ENCODE measurements at regions not wholly inside any gene's neighbourhood (a gene's known extent, or its start where the extent isn't known, plus 50 kb on each side); places are given as distances from the start of the nearest gene placed in this dataset.

DNA sequence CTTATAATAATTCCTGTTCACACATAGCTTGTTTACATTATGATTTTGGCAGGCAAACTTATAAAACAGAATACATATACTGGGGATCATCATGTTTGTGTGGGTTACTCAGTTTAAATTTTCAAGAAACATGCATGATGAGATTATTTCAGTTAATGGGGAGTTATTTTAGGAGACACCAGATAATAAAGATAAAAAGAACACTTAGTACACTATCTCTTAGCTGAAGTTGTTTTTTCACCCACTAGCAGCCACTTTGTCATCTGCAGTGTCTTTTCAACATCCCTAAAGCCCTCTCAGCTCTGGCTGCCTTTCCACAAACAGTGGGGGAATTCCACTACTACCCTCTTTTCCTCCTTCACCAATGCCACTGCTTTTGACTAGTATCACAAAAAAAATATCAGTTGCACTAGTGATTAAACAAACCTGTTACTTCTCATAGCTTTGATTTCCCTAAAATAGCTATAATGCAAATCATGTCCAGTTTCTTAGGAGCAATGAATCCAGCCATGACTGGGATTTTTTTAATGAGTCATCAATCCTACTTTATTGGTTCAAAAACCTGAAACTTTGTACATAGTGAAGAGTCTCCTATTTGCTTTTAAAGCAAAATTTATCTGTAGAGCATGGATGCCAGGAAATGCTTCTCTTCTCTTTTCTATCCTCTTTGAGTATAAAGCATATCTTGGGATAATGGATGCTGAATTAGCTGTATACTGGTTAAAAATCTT lies 156.7 kb upstream of the TFPI start:
- H3K9ac ChIP-seq (ENCODE audit: low read depth, low read length) = no peak overlapping the region
- H3K4me3 ChIP-seq (ENCODE audit: low read depth, low read length) = no peak overlapping the region
- H3K27ac ChIP-seq (ENCODE audit: low read depth, low read length) = no peak overlapping the region
- no peaks in the 10 kb centered on the region for H3K27me3 ChIP-seq (ENCODE audit: control insufficient read depth, insufficient read depth, low read length)
- H3K36me3 ChIP-seq (ENCODE audit: control insufficient read depth, insufficient read depth, low read length) = no peaks in the 10 kb centered on the region
- peaks cover 7% of the 10 kb centered on the region for H3K9me3 ChIP-seq (ENCODE audit: control insufficient read depth, insufficient read depth, low read length)
- peaks cover 10% of the 10 kb centered on the region for H3K4me1 ChIP-seq (ENCODE audit: control insufficient read depth, insufficient read depth, low read length)

DNA sequence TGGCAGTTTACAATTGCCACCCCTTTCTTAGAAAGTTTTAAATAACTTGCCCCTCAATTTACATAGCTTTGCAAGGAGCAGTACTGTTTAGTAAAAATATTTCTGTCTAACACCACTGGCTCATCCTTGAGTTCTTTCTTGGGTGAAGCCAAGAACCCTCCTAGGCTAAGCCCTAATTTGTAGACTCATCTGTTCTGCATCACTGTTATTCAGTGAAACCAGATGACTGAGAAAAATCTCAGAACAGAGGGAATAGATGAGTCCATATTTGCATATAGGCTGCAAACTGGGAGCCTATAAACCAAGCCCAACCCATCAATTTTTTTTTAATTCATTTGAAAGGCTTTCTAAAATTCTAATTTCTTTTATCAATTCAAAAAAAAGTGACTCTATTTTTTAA lies 161.4 kb upstream of the TFPI start:
- Histone ChIP-seq H3K9ac (ENCODE audit: low read depth, low read length) (no peak overlapping the region), H3K36me3 (ENCODE audit: control insufficient read depth, insufficient read depth, low read length) (no peaks in the 10 kb centered on the region), H3K27me3 (ENCODE audit: control insufficient read depth, insufficient read depth, low read length) (no peaks in the 10 kb centered on the region), H3K9me3 (ENCODE audit: control insufficient read depth, insufficient read depth, low read length) (peaks cover 11% of the 10 kb centered on the region), H3K27ac (ENCODE audit: low read depth, low read length) (no peak overlapping the region), H3K4me3 (ENCODE audit: low read depth, low read length) (no peak overlapping the region), H3K4me1 (ENCODE audit: control insufficient read depth, insufficient read depth, low read length) (peaks cover 50% of the 10 kb centered on the region)

DNA sequence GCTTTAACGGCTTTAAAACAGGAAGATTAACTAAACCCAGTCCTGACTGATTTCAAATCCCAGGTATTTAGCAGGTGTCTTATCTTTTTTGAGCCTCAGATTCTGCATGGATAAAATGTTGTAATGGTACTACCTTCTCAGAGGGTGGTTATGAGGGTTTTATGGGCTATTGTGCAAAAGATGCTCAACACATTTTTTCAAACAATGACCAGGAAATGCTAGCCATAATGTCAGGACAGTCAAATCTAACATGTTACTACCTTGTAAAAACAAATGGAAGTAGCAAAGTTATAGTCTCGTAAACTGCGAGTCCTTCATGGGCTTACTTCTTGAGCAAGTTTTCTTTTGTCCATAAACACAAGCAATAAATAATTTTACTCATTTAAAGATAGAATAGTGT lies 162.1 kb upstream of the TFPI start:
- Histone ChIP-seq H3K4me1 (ENCODE audit: control insufficient read depth, insufficient read depth, low read length) (peaks cover 50% of the 10 kb centered on the region), H3K27me3 (ENCODE audit: control insufficient read depth, insufficient read depth, low read length) (no peaks in the 10 kb centered on the region), H3K27ac (ENCODE audit: low read depth, low read length) (no peak overlapping the region), H3K9me3 (ENCODE audit: control insufficient read depth, insufficient read depth, low read length) (peaks cover 16% of the 10 kb centered on the region), H3K4me3 (ENCODE audit: low read depth, low read length) (no peak overlapping the region), H3K36me3 (ENCODE audit: control insufficient read depth, insufficient read depth, low read length) (no peaks in the 10 kb centered on the region), H3K9ac (ENCODE audit: low read depth, low read length) (no peak overlapping the region)

DNA sequence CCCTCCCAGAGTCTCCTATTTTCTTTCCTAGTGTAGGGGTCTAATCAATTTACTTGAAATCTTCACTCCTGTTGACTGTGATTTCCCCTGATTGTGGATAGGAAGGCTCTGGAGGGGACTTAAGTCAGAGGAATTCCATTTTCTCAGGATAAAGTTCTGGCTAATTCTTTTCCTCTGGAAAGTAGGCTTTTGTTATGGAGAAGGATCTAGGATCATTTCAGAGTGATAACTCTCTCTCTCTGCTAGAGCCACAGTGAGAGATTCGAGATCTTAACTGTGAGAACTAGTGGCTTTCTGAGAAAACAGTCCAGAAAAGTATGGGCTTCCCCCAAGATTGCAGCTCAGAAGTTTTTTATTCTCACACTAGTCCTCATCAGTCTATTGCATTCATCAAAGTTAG lies 163.9 kb upstream of the TFPI start:
- Histone ChIP-seq H3K9me3 (ENCODE audit: control insufficient read depth, insufficient read depth, low read length) (peaks cover 16% of the 10 kb centered on the region), H3K4me1 (ENCODE audit: control insufficient read depth, insufficient read depth, low read length) (peaks cover 42% of the 10 kb centered on the region), H3K36me3 (ENCODE audit: control insufficient read depth, insufficient read depth, low read length) (no peaks in the 10 kb centered on the region)

DNA sequence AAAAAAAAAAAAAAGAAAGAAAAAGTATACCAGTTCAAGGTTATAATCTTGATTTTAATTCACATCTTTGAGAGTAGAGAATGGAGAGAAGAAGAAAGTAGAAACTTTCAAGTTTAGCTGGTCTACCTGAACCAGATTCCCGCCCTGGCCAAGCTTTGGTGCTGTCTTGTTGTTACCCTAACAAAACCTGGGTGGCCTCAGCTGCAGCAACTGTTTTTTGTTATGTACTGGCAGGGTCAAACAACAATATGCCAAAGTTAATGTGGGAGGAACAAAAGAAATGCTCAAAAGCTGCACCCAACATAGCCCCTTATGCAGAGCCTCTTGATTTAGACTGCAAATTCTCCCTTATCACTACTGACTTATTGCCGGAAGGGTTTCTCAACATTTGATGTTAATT lies 165.3 kb upstream of the TFPI start:
- no peak overlapping the region; the same call in 1 of the 2 replicates for H3K9ac ChIP-seq (ENCODE audit: low read depth, low read length)
- H3K9me3 ChIP-seq (ENCODE audit: control insufficient read depth, insufficient read depth, low read length) = peaks cover 16% of the 10 kb centered on the region
- H3K27me3 ChIP-seq (ENCODE audit: control insufficient read depth, insufficient read depth, low read length) = no peaks in the 10 kb centered on the region
- H3K4me1 ChIP-seq (ENCODE audit: control insufficient read depth, insufficient read depth, low read length) = peaks cover 41% of the 10 kb centered on the region
- peak overlapping the region; percentile 2 for H3K27ac ChIP-seq (ENCODE audit: low read depth, low read length)
- H3K36me3 ChIP-seq (ENCODE audit: control insufficient read depth, insufficient read depth, low read length) = no peaks in the 10 kb centered on the region
- H3K4me3 ChIP-seq (ENCODE audit: low read depth, low read length) = peak overlapping the region; percentile 37; the same call in 1 of the 2 replicates

More for the DNA sequence above, 163.9 kb upstream of the TFPI start:
- H3K27ac ChIP-seq (ENCODE audit: low read depth, low read length) = peak overlapping the region; percentile 27
- no peak overlapping the region; the same call in 1 of the 2 replicates for H3K9ac ChIP-seq (ENCODE audit: low read depth, low read length)
- no peak overlapping the region for H3K4me3 ChIP-seq (ENCODE audit: low read depth, low read length)
- no peaks in the 10 kb centered on the region for H3K27me3 ChIP-seq (ENCODE audit: control insufficient read depth, insufficient read depth, low read length)

DNA sequence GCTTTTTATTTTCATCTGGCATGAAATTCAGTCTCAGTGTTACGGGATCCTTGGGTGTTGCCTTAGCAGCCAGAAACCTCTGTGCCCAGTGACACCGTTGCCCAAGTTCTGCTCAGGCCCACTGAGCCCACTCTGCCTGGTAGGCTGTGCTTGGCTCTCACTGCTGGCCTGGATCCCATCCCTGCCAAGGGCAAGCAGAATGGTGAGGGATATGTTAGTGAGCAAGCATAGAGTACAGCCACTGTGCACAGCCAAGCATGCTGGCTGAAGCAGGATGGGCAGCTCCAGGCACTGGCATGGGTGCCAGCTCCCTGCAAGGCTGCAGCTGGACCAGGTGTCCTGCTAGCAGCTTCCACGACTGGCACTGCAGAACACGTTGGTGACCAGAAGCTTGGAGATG lies 194.7 kb upstream of the TFPI start:
- no peaks in the 10 kb centered on the region for H3K4me1 ChIP-seq (ENCODE audit: control insufficient read depth, insufficient read depth, low read length)
- H3K27me3 ChIP-seq (ENCODE audit: control insufficient read depth, insufficient read depth, low read length) = no peaks in the 10 kb centered on the region
- H3K9ac ChIP-seq (ENCODE audit: low read depth, low read length) = no peak overlapping the region
- H3K27ac ChIP-seq (ENCODE audit: low read depth, low read length) = no peak overlapping the region
- H3K9me3 ChIP-seq (ENCODE audit: control insufficient read depth, insufficient read depth, low read length) = no peaks in the 10 kb centered on the region; the same call in 1 of the 2 replicates
- H3K36me3 ChIP-seq (ENCODE audit: control insufficient read depth, insufficient read depth, low read length) = no peaks in the 10 kb centered on the region
- no peak overlapping the region for H3K4me3 ChIP-seq (ENCODE audit: low read depth, low read length)

DNA sequence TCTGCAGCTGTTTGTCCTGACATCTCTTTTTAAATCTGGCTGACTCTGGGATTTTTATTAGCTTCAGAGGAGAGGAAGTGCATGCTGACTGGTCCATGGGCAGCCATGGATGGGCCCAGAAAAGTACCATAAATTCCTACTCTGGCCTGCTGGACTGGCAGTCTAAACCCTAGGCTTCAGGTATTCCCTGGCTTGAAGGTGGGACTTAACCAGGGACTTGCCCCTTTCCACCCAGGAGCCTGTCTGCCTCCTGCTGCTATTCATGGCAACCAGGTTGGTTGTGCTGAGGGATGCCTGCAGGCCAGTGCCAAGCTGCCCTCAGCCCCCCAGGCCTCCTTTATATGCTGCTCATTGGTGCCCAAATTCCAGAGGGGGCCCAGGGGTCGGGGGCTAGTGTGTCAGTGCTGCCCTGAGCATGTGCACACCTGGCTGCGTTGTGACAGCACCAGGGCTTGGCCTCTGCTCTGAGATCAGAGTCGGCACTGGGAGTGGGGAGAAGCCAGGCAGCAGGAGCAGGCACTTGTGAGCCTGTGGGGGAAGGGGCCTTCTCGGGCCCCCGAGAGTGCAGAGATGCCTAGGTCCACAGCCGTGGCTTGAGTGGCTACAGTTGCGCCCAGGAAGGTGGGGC lies 195.7 kb upstream of the TFPI start:
- H3K27ac ChIP-seq (ENCODE audit: low read depth, low read length) = no peak overlapping the region
- H3K9me3 ChIP-seq (ENCODE audit: control insufficient read depth, insufficient read depth, low read length) = no peaks in the 10 kb centered on the region; the same call in 1 of the 2 replicates
- no peaks in the 10 kb centered on the region for H3K27me3 ChIP-seq (ENCODE audit: control insufficient read depth, insufficient read depth, low read length)
- no peaks in the 10 kb centered on the region for H3K36me3 ChIP-seq (ENCODE audit: control insufficient read depth, insufficient read depth, low read length)
- no peaks in the 10 kb centered on the region for H3K4me1 ChIP-seq (ENCODE audit: control insufficient read depth, insufficient read depth, low read length)
- no peak overlapping the region for H3K9ac ChIP-seq (ENCODE audit: low read depth, low read length)
- H3K4me3 ChIP-seq (ENCODE audit: low read depth, low read length) = no peak overlapping the region

DNA sequence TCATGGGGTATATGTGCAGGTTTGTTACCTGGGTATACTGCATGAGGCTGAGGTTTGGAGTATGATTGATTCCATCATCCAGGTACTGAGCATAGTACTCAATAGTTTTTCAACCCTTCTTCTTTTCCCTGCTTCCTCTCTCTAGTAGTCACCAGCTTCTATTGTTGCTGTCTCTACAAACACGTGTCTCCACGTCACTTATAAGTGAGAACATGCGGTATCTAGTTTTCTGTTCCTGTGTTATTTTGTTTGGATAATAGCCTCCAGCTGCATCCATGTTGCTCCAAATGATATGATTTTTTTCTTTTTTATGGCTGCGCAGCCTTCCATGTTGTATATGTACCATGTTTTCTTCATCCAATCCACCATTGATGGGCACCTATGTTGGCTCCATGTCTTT lies 214.8 kb upstream of the TFPI start:
- no peaks in the 10 kb centered on the region for H3K27me3 ChIP-seq (ENCODE audit: control insufficient read depth, insufficient read depth, low read length)
- H3K9ac ChIP-seq (ENCODE audit: low read depth, low read length) = no peak overlapping the region
- no peaks in the 10 kb centered on the region for H3K9me3 ChIP-seq (ENCODE audit: control insufficient read depth, insufficient read depth, low read length)
- no peak overlapping the region for H3K27ac ChIP-seq (ENCODE audit: low read depth, low read length)
- no peak overlapping the region for H3K4me3 ChIP-seq (ENCODE audit: low read depth, low read length)
- no peaks in the 10 kb centered on the region for H3K4me1 ChIP-seq (ENCODE audit: control insufficient read depth, insufficient read depth, low read length)
- no peaks in the 10 kb centered on the region for H3K36me3 ChIP-seq (ENCODE audit: control insufficient read depth, insufficient read depth, low read length)

DNA sequence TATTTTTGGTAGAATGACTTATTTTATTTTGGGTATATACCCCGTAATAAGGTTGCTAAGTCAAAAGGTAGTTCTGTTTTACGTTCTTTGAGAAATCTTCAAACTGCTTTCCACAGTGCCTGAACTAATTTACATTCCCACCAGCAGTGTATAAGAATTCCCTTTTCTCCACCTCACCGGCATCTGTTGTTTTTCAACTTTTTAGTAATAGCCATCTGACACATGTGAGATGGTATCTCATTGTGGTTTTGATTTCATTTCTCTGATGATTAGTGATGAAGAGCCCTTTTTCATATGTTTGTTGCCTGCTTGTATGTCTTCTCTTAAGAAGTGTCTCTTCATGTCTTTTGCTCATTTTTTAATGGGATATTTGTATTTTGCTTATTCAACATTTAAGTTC lies 215.2 kb upstream of the TFPI start:
- H3K4me1 ChIP-seq (ENCODE audit: control insufficient read depth, insufficient read depth, low read length) = no peaks in the 10 kb centered on the region; the same call in 1 of the 2 replicates
- no peaks in the 10 kb centered on the region for H3K36me3 ChIP-seq (ENCODE audit: control insufficient read depth, insufficient read depth, low read length)
- no peaks in the 10 kb centered on the region for H3K9me3 ChIP-seq (ENCODE audit: control insufficient read depth, insufficient read depth, low read length)
- H3K27ac ChIP-seq (ENCODE audit: low read depth, low read length) = no peak overlapping the region
- no peak overlapping the region for H3K9ac ChIP-seq (ENCODE audit: low read depth, low read length)
- no peaks in the 10 kb centered on the region for H3K27me3 ChIP-seq (ENCODE audit: control insufficient read depth, insufficient read depth, low read length)
- H3K4me3 ChIP-seq (ENCODE audit: low read depth, low read length) = no peak overlapping the region

DNA sequence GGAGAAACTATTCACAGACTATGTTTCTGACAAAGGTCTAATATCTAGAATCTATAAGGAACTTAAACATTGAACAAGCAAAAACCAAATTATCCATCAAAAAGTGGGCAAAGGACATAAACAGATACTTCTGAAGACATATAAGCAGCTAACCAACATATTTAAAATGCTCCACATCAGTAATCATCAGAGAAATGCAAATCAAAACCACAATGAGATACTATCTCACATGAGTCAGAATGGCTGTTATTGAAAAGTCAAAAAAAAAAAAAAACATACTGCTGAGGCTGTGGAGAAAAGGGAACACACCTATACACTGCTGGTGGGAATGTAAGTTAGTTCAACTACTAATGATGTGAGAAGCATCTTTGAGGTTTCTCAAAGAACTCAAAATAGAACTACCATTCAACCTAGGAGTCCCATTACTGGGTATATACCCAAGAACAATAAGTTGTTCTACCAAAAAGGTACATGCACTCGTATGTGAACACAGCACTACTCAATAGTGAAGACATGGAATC lies 220.4 kb upstream of the TFPI start:
- H3K27ac ChIP-seq (ENCODE audit: low read depth, low read length) = no peak overlapping the region
- no peaks in the 10 kb centered on the region for H3K27me3 ChIP-seq (ENCODE audit: control insufficient read depth, insufficient read depth, low read length)

DNA sequence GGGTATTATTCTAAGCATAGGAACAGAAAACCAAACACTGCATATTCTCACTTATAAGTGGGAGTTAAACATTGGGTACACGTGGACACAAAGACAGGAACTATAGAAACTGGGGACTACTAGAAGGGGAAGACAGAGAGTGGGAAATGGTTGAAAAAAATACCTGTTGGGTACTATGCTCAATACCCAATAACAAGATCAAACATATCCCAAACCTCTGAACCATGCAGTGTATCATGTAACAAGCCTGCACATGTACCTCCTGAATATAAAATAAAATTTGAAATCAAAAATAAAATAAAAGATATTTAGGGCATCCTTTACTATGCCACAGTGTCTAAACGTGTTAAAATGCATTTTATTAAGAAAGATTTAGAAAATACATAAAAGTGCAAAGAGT lies 221.0 kb upstream of the TFPI start:
- Histone ChIP-seq H3K4me1 (ENCODE audit: control insufficient read depth, insufficient read depth, low read length) (peaks cover 27% of the 10 kb centered on the region), H3K36me3 (ENCODE audit: control insufficient read depth, insufficient read depth, low read length) (no peaks in the 10 kb centered on the region), H3K9ac (ENCODE audit: low read depth, low read length) (no peak overlapping the region), H3K27me3 (ENCODE audit: control insufficient read depth, insufficient read depth, low read length) (no peaks in the 10 kb centered on the region), H3K4me3 (ENCODE audit: low read depth, low read length) (no peak overlapping the region), H3K27ac (ENCODE audit: low read depth, low read length) (no peak overlapping the region), H3K9me3 (ENCODE audit: control insufficient read depth, insufficient read depth, low read length) (no peaks in the 10 kb centered on the region)

More for the DNA sequence above, 220.4 kb upstream of the TFPI start:
- peaks cover 27% of the 10 kb centered on the region for H3K4me1 ChIP-seq (ENCODE audit: control insufficient read depth, insufficient read depth, low read length)
- H3K4me3 ChIP-seq (ENCODE audit: low read depth, low read length) = no peak overlapping the region
- no peak overlapping the region for H3K9ac ChIP-seq (ENCODE audit: low read depth, low read length)
- H3K9me3 ChIP-seq (ENCODE audit: control insufficient read depth, insufficient read depth, low read length) = no peaks in the 10 kb centered on the region
- H3K36me3 ChIP-seq (ENCODE audit: control insufficient read depth, insufficient read depth, low read length) = no peaks in the 10 kb centered on the region
